ENCODE measurements at regions not wholly inside any gene's neighbourhood (a gene's known extent, or its start where the extent isn't known, plus 50 kb on each side); places are given as distances from the start of the nearest gene placed in this dataset.
"Not testable (repeated sequence)": the region's sequence is repeated elsewhere in the genome, so short reads cannot be mapped to it uniquely, and the experiment has no call there.

DNA sequence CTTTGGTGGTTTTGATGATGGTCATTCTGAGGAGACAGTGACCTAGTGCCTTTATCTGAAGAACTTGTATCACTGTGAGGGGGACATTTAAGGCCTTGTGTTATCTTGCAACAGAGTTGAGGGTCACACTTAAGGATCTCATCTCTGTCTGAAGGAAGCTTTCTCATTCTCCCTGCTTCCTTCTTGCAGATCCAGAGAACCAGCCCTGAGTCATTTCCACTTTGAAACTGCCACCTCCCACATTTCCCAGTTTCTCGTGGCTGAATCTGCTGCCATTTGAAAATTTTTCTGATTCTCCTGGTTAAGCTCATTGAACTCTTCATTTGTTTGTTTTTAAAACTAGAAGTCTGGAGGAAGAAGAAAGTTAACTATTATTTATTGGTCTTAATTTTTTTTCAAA lies 190.2 kb upstream of the CDH11 start:
- DNase-seq (ENCODE audit: low spot score) = no peak

GRCh38 chr16:65310491-65310890 lies 188.6 kb upstream of the CDH11 start:
- DNase-seq (ENCODE audit: low spot score) = not testable (repeated sequence)

- DNase-seq (ENCODE audit: low spot score) = no peak
Observed at GRCh38 chr16:65309354-65309753, 187.5 kb upstream of the CDH11 start.

- DNase-seq (ENCODE audit: low spot score) = no peak
Observed at GRCh38 chr16:65308506-65308905, 186.6 kb upstream of the CDH11 start.

- DNase-seq (ENCODE audit: low spot score) = no peak
Observed at GRCh38 chr16:65307286-65307685, 185.4 kb upstream of the CDH11 start.

DNA sequence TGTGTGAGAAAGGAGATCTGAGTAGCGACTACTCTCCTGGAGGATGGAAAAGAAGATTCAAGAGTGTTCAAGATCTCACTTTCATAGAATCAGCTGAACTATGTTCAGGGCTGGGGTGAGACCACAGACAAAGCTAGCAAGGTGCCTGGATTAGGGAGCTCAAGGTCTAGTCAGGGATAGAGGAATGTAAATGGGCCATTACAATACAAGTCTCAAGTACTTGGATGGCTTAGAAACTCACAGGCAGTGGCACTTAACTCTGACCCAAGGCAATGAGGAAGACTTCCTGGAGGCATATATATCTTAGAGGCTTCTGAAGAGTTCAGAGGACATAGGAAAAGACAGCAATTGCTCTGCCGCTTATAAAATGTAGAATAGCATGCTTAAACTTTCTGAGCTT lies 184.9 kb upstream of the CDH11 start:
- no peak for DNase-seq (ENCODE audit: low spot score)

- no peak for DNase-seq (ENCODE audit: low spot score)
Observed at GRCh38 chr16:65306300-65306699, 184.4 kb upstream of the CDH11 start.

DNA sequence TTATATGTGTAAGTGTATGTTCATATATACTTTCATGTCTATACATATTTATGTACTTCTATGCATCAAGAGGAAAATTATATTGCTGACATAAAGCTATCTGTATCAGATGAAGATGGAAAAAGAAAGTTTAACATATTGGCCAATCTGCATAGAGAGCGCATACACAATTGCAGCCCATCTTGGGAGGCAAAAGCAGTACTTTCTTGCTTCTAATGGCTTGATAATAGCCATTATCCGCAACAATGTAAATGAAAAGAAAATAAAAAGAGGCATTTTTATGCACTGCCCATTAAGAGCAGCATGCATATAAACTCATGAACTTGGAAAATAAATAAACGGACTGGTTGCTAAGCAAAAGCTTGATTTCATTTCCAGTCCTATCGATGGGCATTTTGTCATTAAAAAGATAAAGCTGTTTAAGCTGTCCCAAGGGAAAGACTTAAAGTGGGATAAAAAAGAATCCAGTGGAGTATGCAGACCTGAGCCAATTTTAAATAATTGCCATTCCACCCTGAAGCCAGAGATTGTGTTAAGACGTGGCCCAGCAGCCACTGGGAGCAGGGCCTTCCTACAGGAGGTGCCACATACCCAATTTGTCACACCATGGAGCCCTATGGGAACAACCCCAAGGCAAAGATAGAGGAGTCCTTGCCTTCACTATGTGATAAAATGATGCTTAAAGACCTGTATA lies 183.6 kb upstream of the CDH11 start:
- DNase-seq (ENCODE audit: low spot score) = no peak

DNA sequence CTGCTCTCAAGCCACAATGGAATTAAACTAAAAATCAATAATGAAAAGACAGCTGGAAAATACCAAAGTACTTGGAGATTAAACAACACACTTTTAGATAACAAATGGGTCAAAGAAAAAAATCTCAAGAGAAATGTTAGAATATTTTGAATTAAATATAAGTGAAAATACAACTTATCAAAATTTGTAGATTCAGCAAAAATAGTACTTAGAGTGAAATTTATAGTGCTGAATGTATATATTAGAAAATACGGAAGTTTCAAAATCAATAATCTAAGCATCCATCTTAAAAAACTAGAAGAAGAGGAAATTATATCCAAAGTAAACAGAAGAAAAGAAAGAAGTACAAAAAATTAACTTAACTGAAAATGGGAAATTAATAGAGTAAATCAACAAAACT lies 179.2 kb upstream of the CDH11 start:
- no peak for DNase-seq (ENCODE audit: low spot score)

DNA sequence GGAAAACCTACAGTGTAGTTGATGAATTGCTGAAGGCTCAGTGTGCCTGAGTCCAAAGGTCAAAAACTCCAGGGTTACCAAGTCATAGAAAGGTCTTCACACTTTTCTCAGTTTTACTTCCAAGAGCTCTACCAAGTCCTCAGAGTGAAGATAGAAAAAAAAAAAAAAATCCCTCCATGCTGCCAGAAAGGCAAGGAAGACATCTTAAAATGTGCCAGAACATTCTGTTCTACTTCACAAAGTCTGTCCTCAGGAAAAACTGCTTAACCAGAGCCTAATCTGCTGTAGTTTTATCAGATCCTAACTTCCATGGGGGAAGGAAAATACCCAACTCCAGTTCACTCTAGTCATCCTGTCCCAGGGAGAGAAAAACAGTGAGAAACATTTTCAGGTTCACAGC lies 175.6 kb upstream of the CDH11 start:
- no peak for DNase-seq (ENCODE audit: low spot score)

GRCh38 chr16:65295527-65295926 lies 173.7 kb upstream of the CDH11 start:
- DNase-seq (ENCODE audit: low spot score) = no peak

GRCh38 chr16:65294708-65295107 lies 172.8 kb upstream of the CDH11 start:
- no peak for DNase-seq (ENCODE audit: low spot score)

DNA sequence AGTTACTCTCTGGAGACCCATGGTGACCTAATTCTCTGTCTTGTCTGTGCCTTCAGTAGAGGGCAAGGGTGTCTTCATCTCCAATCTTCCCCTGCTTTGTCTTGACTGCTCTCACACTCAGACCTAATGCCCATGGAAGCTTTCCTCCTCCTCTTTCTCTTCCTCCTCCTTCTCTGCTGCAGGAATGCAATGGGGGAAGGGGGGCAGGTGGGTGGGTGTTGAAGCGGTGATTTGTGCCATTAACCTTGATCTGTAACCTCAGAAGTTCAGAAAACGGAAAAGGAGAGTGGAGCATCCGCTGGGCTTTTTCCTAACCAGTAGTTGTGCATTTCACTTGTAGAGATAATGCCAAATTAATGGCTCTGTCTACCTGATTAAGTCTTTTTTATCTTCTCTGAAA lies 172.3 kb upstream of the CDH11 start:
- no peak for DNase-seq (ENCODE audit: low spot score)

DNA sequence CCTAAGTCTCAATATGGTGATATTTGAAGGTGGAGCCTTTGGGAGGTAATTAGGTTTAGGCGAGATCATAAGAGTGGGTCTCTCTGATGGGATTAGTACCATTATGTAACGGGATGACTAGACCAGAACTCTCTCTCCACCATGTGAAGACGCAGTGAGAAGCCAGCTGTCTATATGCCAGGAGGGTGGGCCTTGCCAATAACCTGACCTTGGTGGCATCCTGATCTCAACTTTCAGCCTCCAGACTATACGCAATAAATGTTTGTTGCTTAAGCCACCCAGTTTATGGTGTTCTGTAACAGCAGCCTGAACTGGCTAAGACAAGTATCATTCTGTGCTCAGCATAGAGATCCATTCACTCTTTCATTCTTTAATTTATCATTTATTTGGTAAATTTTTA lies 167.2 kb upstream of the CDH11 start:
- no peak for DNase-seq (ENCODE audit: low spot score)

- DNase-seq (ENCODE audit: low spot score) = no peak
Observed at GRCh38 chr16:65287307-65287706, 165.4 kb upstream of the CDH11 start.

GRCh38 chr16:65285128-65286048 lies 163.5 kb upstream of the CDH11 start:
- no peak for DNase-seq (ENCODE audit: low spot score)

- no peak for DNase-seq (ENCODE audit: low spot score)
Observed at GRCh38 chr16:65284626-65285025, 162.8 kb upstream of the CDH11 start.

GRCh38 chr16:65283181-65283651 lies 161.4 kb upstream of the CDH11 start:
- no peak for DNase-seq (ENCODE audit: low spot score)

DNA sequence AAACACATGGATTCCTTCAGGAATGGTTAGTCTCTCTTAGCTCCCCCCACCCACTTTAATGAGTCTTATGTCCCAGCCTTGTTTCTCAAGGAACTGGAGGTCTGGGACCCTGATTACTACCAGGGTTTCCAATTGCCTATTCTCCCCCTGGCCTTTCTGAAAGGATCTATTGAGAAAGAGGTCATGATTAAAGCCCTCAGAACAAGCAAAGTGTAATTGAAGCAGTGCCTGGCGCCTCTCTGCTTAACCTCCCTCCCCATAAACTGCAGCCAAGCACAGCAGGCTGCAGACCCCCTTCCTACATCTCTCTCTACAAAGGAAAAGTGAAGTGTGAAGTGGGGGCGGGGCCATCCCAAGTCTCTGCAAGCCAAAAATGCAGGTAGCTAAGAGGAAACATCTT lies 159.7 kb upstream of the CDH11 start:
- no peak for DNase-seq (ENCODE audit: low spot score)

GRCh38 chr16:65280845-65281512 lies 159.1 kb upstream of the CDH11 start:
- no peak for DNase-seq (ENCODE audit: low spot score)

- DNase-seq (ENCODE audit: low spot score) = no peak
Observed at GRCh38 chr16:65279576-65279975, 157.7 kb upstream of the CDH11 start.

DNA sequence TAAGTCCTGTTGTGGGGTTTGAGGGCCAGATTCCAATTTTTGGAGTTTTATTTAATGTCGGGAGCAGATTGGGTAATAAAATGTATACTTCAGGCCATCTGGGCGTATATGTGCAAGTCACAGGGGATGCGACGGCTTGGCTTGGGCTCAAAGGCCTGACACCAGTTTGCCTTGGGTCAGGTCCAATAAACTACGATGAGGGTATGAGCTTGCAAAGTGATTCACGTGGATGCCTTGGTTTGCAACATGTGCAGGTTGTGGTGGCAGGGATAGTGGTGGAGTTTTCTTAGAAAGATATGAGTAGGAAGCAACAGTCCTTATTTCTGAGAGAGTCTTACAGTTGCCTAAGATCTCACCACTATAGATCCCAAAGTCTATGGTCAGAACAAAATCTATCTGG lies 157.0 kb upstream of the CDH11 start:
- no peak for DNase-seq (ENCODE audit: low spot score)

DNA sequence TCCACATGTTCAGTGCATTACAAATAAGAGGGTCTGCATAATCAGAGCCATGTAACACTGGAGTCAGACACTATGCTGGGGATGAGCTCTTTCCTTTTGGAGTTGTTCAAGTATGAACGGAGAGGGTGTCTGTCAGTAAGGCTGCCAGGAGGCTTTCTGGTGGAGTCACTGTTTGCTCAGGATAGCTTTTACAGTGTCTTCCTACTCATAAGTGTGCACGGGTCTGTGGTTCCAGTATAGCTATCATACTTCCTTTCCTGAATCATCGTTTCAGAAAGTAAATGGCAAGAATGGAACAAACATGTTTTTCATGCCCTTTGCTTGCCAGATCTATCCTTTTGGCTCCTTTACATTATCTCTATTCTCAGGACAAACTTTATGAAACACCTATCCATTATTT lies 152.7 kb upstream of the CDH11 start:
- DNase-seq (ENCODE audit: low spot score) = no peak

Data from CD4-positive, alpha-beta T cell treated with Interleukin-2 at 100 ng/mL for 4 hours (primary cell).